ENCODE measurements at regions not wholly inside any gene's neighbourhood (a gene's known extent, or its start where the extent isn't known, plus 50 kb on each side); places are given as distances from the start of the nearest gene placed in this dataset.

DNA sequence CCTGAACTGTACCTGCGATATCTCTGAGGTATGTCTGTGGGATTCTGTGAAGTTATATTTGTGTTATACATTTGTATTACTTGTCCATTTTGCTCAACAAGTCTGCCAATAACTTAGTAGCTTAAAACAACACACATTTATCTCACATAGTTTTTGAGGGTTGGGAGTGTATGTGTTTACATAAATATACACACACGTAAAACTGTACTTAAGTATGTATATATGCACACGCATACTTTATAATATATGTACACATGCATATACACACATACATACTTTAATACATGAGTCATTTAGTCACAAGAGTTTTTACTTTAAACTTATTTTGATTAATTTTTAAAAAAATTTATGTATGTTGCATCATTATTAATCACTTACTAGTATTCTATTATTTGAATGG is 205.9 kb upstream of the EDIL3 start:
- DNase-seq: no peak

DNA sequence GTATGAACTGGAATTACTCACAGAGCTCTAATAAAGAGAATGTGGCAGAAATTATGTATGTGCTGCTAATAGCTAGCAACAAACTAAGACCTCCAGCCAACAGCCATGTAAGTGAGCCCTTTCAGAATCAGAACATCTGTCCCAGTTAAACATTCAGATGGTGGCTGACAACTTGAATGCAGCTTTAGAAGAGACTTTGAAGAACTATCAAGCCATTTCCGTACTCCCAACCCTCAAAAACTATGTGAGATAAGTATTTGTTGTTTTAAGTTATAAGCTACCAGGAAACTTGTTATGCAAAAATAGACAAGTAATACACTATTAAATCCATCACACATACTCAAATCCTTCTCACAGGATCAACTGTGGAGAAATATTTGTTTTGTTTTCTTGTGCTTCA is 205.2 kb upstream of the EDIL3 start:
- DNase-seq: no peak

- DNase-seq: no peak
Observed at GRCh38 chr5:84585218-84585617, 200.5 kb upstream of the EDIL3 start.

DNA sequence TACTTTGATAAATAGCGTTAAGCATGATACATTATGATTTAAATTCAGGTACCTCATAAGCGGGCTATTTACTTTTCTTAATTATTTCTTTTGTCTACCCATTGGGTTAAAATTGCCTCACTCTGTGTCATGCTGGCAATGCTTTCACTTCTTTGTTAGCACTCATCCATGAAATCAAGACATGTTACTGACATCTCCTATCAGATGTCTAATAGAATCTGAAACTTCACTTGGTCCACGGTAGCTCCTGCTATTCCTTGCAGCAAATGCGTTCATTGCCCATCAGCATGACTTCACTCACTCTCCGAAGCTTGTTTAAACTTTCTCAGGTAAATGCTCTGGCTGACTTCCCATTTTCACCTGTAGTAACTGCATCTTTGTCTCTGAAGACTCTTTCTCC is 193.5 kb upstream of the EDIL3 start:
- no peak for DNase-seq

- no peak for DNase-seq
Observed at GRCh38 chr5:84573017-84573712, 188.5 kb upstream of the EDIL3 start.

GRCh38 chr5:84569307-84569706 is 184.6 kb upstream of the EDIL3 start:
- DNase-seq: no peak

DNA sequence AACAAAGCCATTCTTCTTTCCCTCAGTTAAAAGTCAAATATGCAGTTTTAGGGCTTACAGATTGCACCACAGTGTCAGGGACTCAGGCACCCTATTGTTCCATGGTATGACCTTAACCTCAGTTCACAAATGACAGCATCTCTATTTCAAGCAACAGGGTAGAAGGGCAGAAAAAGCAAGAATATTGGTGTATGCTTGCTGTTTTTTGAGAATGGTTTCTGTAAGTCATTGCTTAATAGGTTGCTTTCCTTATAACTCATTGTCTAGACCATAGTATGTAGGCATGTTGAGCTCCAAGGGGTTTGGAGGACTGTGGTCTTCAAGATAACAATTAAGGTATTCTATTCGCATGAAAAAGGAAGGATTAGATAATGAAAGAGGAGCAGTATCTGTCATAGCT is 183.5 kb upstream of the EDIL3 start:
- DNase-seq: no peak

- DNase-seq: no peak
Observed at GRCh38 chr5:84565866-84566265, 181.2 kb upstream of the EDIL3 start.

GRCh38 chr5:84564321-84565075 is 179.8 kb upstream of the EDIL3 start:
- DNase-seq: no peak

DNA sequence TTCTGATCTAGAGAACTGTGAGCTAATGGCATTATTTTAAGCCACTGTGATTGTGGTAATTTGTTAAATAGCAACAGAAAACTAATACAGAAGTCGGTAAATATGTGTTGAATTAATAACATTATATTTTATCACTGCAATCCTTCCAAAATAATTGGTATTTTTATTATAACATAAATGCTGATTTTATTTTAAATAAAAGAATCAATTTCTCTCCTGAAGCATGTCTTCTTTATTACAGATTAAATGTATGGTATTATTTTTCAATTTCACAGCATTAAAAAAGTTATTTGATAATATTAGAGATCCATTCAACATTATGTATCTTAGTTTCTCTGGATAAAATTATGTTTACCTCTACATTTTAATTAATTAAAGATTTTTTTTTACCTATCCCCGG is 165.5 kb upstream of the EDIL3 start:
- no peak for DNase-seq

DNA sequence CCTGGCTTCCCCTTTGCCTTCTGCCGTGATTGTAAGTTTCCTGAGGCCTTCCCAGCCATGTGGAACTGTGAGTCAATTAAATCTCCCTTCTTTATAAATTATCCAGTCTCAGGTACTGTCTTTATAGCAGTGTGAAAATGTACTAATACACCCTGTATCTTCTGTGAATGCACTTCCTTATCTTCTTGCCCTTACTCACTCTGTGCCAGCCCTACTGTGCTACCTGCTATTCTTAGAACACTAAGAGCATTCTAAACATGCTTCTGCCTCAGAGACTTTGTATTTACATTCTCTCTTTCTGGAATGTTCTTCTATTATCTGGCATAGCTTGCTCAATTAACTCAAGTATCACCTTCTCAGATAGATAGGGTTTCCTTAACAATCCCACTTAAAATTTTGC is 164.4 kb upstream of the EDIL3 start:
- no peak for DNase-seq

DNA sequence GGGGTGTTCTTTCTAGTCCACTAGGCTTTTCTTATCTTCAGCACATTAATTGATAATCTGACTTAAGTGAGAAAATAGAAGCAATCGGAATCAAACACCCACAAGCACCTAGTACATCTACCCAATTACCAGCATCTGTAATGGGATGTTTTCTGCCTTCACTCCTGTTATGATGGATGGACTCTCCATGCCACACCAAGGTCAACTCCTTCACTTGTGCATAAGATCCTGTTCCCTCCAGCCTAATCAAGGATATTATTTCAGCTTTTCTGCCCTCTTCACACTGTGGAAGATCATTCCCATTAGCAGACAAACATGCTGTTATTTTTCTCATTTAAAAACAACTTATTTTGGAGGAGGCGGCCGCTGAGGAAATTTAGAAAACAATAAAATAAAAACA is 162.0 kb upstream of the EDIL3 start:
- no peak for DNase-seq

- no peak for DNase-seq
Observed at GRCh38 chr5:84536797-84537196, 152.1 kb upstream of the EDIL3 start.

DNA sequence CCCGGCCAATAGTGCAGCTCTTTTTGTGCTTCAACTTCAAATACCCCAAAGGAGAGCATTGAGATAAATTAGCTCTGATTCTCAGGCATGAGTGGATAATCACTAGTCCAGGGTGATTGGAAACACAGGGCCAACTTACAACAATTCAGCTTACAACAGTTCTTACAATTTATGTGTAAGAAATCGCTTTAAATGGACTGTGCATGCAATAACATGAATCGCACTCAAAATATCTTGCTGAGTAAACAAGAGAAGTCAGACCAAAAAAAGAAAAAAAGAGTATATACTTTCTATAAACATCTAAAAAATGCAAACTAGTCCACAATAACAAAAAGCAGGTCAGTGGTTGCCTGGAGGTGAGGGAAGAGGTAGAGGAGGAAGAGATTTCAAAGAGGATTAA is 150.6 kb upstream of the EDIL3 start:
- DNase-seq: no peak

GRCh38 chr5:84524491-84524890 is 139.8 kb upstream of the EDIL3 start:
- DNase-seq: no peak

DNA sequence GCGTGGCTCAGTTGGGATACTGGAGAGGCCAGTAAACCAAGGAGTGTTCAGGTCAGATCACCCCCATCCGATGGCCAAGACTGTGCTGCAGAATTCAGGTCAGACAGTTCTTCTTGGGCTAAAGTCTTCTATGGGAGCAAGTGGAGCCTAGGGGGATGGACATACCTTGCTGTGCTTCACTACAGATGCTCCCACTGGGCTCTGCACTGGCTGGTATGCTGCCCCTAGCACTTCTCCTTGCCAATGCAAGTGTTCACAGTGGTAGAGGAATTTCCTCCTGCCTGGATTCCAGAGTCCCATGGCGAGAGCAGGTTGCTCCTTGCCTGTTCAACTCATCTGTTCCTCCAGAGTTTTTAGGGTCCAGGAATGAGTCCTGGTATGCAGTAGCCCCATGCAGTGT is 134.2 kb upstream of the EDIL3 start:
- DNase-seq: no peak

DNA sequence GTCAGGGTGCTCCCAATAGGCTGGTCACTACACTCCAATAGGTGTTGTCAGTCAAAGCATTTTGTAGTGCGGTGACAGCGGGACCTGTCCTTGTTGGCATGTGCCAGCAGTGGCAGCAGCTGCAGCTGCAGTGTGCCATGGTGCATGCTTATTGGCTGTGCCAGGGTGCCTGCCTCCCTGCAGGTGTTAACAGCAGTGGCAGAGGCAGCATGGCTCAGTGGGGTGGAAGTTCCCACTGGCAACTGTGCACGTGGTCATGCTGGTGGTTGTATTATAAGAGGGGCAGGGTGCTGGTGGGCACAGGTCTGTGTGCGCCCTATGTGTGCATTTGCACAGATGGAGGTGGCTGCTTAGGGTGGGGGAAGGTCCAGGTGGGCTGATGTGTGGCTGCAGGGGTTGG is 133.7 kb upstream of the EDIL3 start:
- DNase-seq: no peak

- DNase-seq: no peak
Observed at GRCh38 chr5:84506625-84507024, 121.9 kb upstream of the EDIL3 start.

- no peak for DNase-seq
Observed at GRCh38 chr5:84494453-84494852, 109.8 kb upstream of the EDIL3 start.

DNA sequence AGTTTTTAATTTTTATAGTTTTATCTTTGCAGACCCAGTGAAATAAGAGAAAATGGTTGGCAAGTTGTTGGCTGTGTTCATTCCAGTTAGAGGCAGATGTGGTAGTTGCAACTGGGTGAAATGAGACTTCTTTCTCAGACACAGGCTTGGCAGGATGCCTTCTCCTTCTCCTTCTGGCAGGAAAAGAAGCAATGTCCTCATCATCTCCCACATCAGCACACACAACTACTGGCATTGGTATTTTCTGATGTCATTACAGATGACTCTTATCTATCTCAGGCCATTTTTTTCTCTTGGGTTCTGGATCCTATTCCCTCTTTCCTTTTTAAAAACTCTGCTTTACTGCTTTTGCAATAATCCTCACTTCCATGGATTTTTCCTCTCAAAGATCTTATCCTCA is 103.3 kb upstream of the EDIL3 start:
- DNase-seq: no peak

- no peak for DNase-seq
Observed at GRCh38 chr5:84480873-84481637, 96.4 kb upstream of the EDIL3 start.

DNA sequence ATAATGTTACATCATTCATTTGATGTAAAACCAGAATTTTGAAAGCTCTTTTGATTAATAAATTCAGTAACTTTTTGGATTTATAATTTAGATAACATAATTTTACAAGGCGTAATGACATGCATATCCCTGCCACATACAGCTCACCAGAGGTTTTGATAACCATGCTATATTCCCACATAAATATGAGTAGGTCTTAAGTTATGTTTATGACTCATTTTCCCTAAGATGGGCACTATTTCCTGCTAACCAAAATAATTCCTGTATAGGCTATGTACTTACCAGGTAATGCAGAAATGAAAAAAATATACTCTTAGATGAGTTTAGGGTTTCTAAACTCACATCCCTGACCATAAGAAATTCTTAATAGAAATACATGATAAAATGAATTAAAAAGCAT is 93.9 kb upstream of the EDIL3 start:
- DNase-seq: no peak

- no peak for DNase-seq
Observed at GRCh38 chr5:84477485-84477884, 92.8 kb upstream of the EDIL3 start.

GRCh38 chr5:84474126-84474525 is 89.4 kb upstream of the EDIL3 start:
- no peak for DNase-seq

All from right forelimb (tissue), 1 donor.